HEK293 (cell line): ENCODE measurements at regions not wholly inside any gene's neighbourhood (a gene's known extent, or its start where the extent isn't known, plus 50 kb on each side); places are given as distances from the start of the nearest gene placed in this dataset.

Source experiments
- MEIS1 ChIP-seq: sonication (generic); formaldehyde crosslinking; IDR thresholded peaks from 2 replicates; pipeline ENCODE4 v1.8.1; 2022; ENCODE audit warnings: missing genetic modification reagents, mild to moderate bottlenecking, borderline replicate concordance
- MYNN ChIP-seq: fragments of 450-650 bp; formaldehyde crosslinking; IDR thresholded peaks from 2 replicates; pipeline ENCODE4 v1.5.1; 2016; ENCODE audit warnings: missing biosample characterization, missing genetic modification characterization, borderline replicate concordance
- RBAK ChIP-seq: fragments of 450-650 bp; formaldehyde crosslinking; IDR thresholded peaks from 2 replicates; pipeline ENCODE4 v1.5.1; 2016; ENCODE audit warnings: missing biosample characterization, missing genetic modification characterization
- TCF7L2 ChIP-seq: IDR thresholded peaks from 2 replicates; pipeline ENCODE4 v1.6.1; 2011; ENCODE audit warnings: low read depth, mild to moderate bottlenecking, inconsistent platforms, low read length, moderate library complexity, borderline replicate concordance
- ZBTB6 ChIP-seq: fragments of 450-650 bp; formaldehyde crosslinking; IDR thresholded peaks from 2 replicates; pipeline ENCODE4 v1.5.1; 2017; ENCODE audit warnings: missing biosample characterization, missing genetic modification characterization
- ZNF221 ChIP-seq: fragments of 450-650 bp; formaldehyde crosslinking; IDR thresholded peaks from 2 replicates; pipeline ENCODE4 v1.5.1; 2017; ENCODE audit warnings: missing biosample characterization, missing genetic modification characterization, borderline replicate concordance
- ZNF239 ChIP-seq: fragments of 450-650 bp; formaldehyde crosslinking; IDR thresholded peaks from 2 replicates; pipeline ENCODE4 v1.5.1; 2016; ENCODE audit warnings: missing biosample characterization, missing genetic modification characterization
- ZNF292 ChIP-seq: fragments of 450-650 bp; formaldehyde crosslinking; IDR thresholded peaks from 2 replicates; pipeline ENCODE4 v1.5.1; 2016; ENCODE audit warnings: low read depth, missing biosample characterization, missing genetic modification characterization, borderline replicate concordance
- ZNF549 ChIP-seq: fragments of 450-650 bp; IDR thresholded peaks from 2 replicates; pipeline ENCODE4 v1.5.1; 2018; ENCODE audit warnings: missing biosample characterization, missing genetic modification characterization, mild to moderate bottlenecking, inconsistent platforms, moderate library complexity
- TF ChIP-seq, protein P1 (sequence below): fragments of 450-650 bp; formaldehyde crosslinking; IDR thresholded peaks from 2 replicates; pipeline ENCODE4 v1.5.1; 2016; ENCODE audit warnings: missing biosample characterization, missing genetic modification characterization
- TF ChIP-seq, protein P2 (sequence below): fragments of 450-650 bp; formaldehyde crosslinking; IDR thresholded peaks from 2 replicates; pipeline ENCODE4 v1.5.1; 2017; ENCODE audit warnings: missing biosample characterization, missing genetic modification characterization
- TF ChIP-seq, protein P3 (sequence below): fragments of 450-650 bp; formaldehyde crosslinking; IDR thresholded peaks from 2 replicates; pipeline ENCODE4; 2016; ENCODE audit warnings: missing biosample characterization, missing genetic modification characterization
- TF ChIP-seq, protein P4 (sequence below): fragments of 450-650 bp; formaldehyde crosslinking; IDR thresholded peaks from 2 replicates; pipeline ENCODE4 v1.5.1; 2016; ENCODE audit warnings: missing biosample characterization, missing genetic modification characterization

DNA sequence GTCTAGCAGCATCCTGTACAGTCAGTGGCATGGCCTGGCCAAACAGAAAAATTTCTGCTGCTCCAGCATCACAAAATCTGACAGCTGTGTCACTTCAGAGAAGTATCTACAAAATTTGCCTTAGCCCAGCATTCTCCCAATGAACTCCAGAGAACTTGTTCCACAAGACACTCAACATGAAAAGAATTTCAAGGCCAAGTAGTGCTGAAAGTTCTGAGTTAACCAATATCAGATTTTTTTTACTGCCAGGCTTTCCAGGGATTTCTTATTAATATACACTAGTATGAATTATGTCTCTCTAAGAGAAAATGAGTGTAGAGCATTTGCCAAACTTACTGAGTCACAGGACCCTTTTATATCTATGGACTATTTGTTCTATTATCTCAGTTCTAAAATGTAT, 68.8 kb downstream of the OR5AK2 start:
- TF ChIP-seq, protein P1, sequence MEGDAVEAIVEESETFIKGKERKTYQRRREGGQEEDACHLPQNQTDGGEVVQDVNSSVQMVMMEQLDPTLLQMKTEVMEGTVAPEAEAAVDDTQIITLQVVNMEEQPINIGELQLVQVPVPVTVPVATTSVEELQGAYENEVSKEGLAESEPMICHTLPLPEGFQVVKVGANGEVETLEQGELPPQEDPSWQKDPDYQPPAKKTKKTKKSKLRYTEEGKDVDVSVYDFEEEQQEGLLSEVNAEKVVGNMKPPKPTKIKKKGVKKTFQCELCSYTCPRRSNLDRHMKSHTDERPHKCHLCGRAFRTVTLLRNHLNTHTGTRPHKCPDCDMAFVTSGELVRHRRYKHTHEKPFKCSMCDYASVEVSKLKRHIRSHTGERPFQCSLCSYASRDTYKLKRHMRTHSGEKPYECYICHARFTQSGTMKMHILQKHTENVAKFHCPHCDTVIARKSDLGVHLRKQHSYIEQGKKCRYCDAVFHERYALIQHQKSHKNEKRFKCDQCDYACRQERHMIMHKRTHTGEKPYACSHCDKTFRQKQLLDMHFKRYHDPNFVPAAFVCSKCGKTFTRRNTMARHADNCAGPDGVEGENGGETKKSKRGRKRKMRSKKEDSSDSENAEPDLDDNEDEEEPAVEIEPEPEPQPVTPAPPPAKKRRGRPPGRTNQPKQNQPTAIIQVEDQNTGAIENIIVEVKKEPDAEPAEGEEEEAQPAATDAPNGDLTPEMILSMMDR: no peak
- TF ChIP-seq ZNF549 (tag by site-specific recombination) (no peak), MEIS1 (CRISPR knock-in tag) (no peak), ZNF239 (tag by site-specific recombination) (no peak), ZNF292 (tag by site-specific recombination) (no peak), RBAK (no peak), MYNN (no peak), ZBTB6 (no peak), ZNF221 (no peak), TCF7L2 (no peak)
- TF ChIP-seq, protein P2, sequence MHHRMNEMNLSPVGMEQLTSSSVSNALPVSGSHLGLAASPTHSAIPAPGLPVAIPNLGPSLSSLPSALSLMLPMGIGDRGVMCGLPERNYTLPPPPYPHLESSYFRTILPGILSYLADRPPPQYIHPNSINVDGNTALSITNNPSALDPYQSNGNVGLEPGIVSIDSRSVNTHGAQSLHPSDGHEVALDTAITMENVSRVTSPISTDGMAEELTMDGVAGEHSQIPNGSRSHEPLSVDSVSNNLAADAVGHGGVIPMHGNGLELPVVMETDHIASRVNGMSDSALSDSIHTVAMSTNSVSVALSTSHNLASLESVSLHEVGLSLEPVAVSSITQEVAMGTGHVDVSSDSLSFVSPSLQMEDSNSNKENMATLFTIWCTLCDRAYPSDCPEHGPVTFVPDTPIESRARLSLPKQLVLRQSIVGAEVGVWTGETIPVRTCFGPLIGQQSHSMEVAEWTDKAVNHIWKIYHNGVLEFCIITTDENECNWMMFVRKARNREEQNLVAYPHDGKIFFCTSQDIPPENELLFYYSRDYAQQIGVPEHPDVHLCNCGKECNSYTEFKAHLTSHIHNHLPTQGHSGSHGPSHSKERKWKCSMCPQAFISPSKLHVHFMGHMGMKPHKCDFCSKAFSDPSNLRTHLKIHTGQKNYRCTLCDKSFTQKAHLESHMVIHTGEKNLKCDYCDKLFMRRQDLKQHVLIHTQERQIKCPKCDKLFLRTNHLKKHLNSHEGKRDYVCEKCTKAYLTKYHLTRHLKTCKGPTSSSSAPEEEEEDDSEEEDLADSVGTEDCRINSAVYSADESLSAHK (tag by site-specific recombination): no peak
- TF ChIP-seq, protein P3, sequence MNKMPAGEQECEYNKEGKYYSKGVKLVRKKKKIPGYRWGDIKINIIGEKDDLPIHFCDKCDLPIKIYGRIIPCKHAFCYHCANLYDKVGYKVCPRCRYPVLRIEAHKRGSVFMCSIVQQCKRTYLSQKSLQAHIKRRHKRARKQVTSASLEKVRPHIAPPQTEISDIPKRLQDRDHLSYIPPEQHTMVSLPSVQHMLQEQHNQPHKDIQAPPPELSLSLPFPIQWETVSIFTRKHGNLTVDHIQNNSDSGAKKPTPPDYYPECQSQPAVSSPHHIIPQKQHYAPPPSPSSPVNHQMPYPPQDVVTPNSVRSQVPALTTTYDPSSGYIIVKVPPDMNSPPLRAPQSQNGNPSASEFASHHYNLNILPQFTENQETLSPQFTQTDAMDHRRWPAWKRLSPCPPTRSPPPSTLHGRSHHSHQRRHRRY: no peak
- TF ChIP-seq, protein P4, sequence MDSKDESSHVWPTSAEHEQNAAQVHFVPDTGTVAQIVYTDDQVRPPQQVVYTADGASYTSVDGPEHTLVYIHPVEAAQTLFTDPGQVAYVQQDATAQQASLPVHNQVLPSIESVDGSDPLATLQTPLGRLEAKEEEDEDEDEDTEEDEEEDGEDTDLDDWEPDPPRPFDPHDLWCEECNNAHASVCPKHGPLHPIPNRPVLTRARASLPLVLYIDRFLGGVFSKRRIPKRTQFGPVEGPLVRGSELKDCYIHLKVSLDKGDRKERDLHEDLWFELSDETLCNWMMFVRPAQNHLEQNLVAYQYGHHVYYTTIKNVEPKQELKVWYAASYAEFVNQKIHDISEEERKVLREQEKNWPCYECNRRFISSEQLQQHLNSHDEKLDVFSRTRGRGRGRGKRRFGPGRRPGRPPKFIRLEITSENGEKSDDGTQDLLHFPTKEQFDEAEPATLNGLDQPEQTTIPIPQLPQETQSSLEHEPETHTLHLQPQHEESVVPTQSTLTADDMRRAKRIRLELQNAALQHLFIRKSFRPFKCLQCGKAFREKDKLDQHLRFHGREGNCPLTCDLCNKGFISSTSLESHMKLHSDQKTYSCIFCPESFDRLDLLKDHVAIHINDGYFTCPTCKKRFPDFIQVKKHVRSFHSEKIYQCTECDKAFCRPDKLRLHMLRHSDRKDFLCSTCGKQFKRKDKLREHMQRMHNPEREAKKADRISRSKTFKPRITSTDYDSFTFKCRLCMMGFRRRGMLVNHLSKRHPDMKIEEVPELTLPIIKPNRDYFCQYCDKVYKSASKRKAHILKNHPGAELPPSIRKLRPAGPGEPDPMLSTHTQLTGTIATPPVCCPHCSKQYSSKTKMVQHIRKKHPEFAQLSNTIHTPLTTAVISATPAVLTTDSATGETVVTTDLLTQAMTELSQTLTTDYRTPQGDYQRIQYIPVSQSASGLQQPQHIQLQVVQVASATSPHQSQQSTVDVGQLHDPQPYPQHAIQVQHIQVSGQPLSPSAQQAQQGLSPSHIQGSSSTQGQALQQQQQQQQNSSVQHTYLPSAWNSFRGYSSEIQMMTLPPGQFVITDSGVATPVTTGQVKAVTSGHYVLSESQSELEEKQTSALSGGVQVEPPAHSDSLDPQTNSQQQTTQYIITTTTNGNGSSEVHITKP (tag by site-specific recombination): no peak
